Suppressor macrophage (primary cell): ENCODE measurements at regions not wholly inside any gene's neighbourhood (a gene's known extent, or its start where the extent isn't known, plus 50 kb on each side); places are given as distances from the start of the nearest gene placed in this dataset.

Source experiments
- DNase-seq, 4 experiments: peaks; one replicate each; pipeline ENCODE4 v3.0.0-alpha.2; 2020 to 2022

GRCh38 chr21:38556390-38556789, 58.1 kb upstream of the ERG start:
- DNase-seq = no peak

GRCh38 chr21:38561205-38561604, 62.9 kb upstream of the ERG start:
- DNase-seq = no peak

GRCh38 chr21:38561613-38562581, 63.6 kb upstream of the ERG start:
- DNase-seq = no peak

GRCh38 chr21:38567335-38567969, 69.2 kb upstream of the ERG start:
- DNase-seq = no peak

GRCh38 chr21:38567970-38568360, 69.7 kb upstream of the ERG start:
- DNase-seq = no peak

- DNase-seq = no peak
Observed at GRCh38 chr21:38569733-38570132, 71.5 kb upstream of the ERG start.

GRCh38 chr21:38570596-38570995, 72.3 kb upstream of the ERG start:
- DNase-seq = no peak

GRCh38 chr21:38574895-38575575, 76.8 kb upstream of the ERG start:
- no peak for DNase-seq

- DNase-seq = no peak
Observed at GRCh38 chr21:38577887-38578286, 79.6 kb upstream of the ERG start.

GRCh38 chr21:38590449-38591217, 92.4 kb upstream of the ERG start:
- DNase-seq = peak in 2 of 4 experiments; percentile 4 to 7

- DNase-seq = peak in 1 of 4 experiments; percentile 7
Observed at GRCh38 chr21:38591218-38591537, 92.9 kb upstream of the ERG start.

GRCh38 chr21:38596264-38597042, 98.2 kb upstream of the ERG start:
- no peak for DNase-seq

- no peak for DNase-seq
Observed at GRCh38 chr21:38597421-38597820, 99.1 kb upstream of the ERG start.

- DNase-seq = no peak
Observed at GRCh38 chr21:38598413-38598812, 100.1 kb upstream of the ERG start.

GRCh38 chr21:38599381-38599975, 101.2 kb upstream of the ERG start:
- DNase-seq = no peak

GRCh38 chr21:38600106-38600505, 101.8 kb upstream of the ERG start:
- DNase-seq = no peak

GRCh38 chr21:38605236-38605635, 107.0 kb upstream of the ERG start:
- DNase-seq = no peak

GRCh38 chr21:38609580-38609979, 111.3 kb upstream of the ERG start:
- DNase-seq = peak in 2 of 4 experiments; percentile 14 to 23

- DNase-seq = peak; percentile 14 to 50 (median 44)
Observed at GRCh38 chr21:38610623-38611251, 112.5 kb upstream of the ERG start.

- DNase-seq = no peak
Observed at GRCh38 chr21:38611277-38611676, 113.0 kb upstream of the ERG start.

GRCh38 chr21:38613686-38614085, 115.4 kb upstream of the ERG start:
- DNase-seq = no peak
